WTC11 (cell line): ENCODE measurements at regions not wholly inside any gene's neighbourhood (a gene's known extent, or its start where the extent isn't known, plus 50 kb on each side); places are given as distances from the start of the nearest gene placed in this dataset.

ENCODE experiments used
- ATAC-seq: fragments of 200-7000 bp; cut with Tn5 transposase; 2 replicates; pipeline ENCODE4 v1.10.0; 2021; ENCODE audit warnings: mild to moderate bottlenecking, moderate library complexity
- CTCF ChIA-PET: fragments of 300-600 bp; sonication (Branson Sonifier 250); formaldehyde crosslinking; loops from one replicate; lab custom pipeline; 2021; ENCODE audit warnings: antibody characterized with exemption; lab: Charles Lee
- POLR2A ChIA-PET: fragments of 350-600 bp; sonication (Branson Sonifier 250); formaldehyde crosslinking; loops from one replicate; lab custom pipeline; 2021; ENCODE audit warnings: antibody characterized with exemption; lab: Charles Lee
- DNase-seq: peaks from one replicate; pipeline ENCODE4 v3.0.0; 2021; ENCODE audit warnings: low spot score
- H3K27ac Mint-ChIP-seq: 2 replicates; pipeline ENCODE4 v1.8.0; 2021; ENCODE audit warnings: mixed read lengths
- H3K27me3 Mint-ChIP-seq: 2 replicates; pipeline ENCODE4 v1.8.0; 2021; ENCODE audit warnings: low read depth, mild to moderate bottlenecking, moderate library complexity, mixed read lengths
- H3K36me3 Mint-ChIP-seq: 2 replicates; pipeline ENCODE4 v1.8.0; 2021; ENCODE audit warnings: mixed read lengths
- H3K4me1 Mint-ChIP-seq: 2 replicates; pipeline ENCODE4 v1.8.0; 2022; ENCODE audit warnings: mixed read lengths
- H3K4me3 Mint-ChIP-seq: 2 replicates; pipeline ENCODE4 v1.8.0; 2021; ENCODE audit warnings: mild to moderate bottlenecking, moderate library complexity, mixed read lengths
- H3K9me3 Mint-ChIP-seq: 2 replicates; pipeline ENCODE4 v1.8.0; 2021; ENCODE audit warnings: mixed read lengths
- ARID4B ChIP-seq: sonication (generic); formaldehyde crosslinking; IDR thresholded peaks from 2 replicates; pipeline ENCODE4 v1.8.0; 2023; ENCODE audit warnings: missing genetic modification reagents, mild to moderate bottlenecking, borderline replicate concordance
- ATF1 ChIP-seq: sonication (generic); formaldehyde crosslinking; IDR thresholded peaks from 2 replicates; pipeline ENCODE4 v1.8.1; 2023; ENCODE audit warnings: mild to moderate bottlenecking, moderate library complexity, missing genetic modification reagents
- CTCF ChIP-seq: fragments of 200-600 bp; IDR thresholded peaks from 2 replicates; pipeline ENCODE4 v1.8.0; 2022; ENCODE audit warnings: antibody characterized with exemption
- E2F5 ChIP-seq: sonication (generic); formaldehyde crosslinking; IDR thresholded peaks from 2 replicates; pipeline ENCODE4 v1.8.1; 2022; ENCODE audit warnings: mild to moderate bottlenecking, moderate library complexity, missing genetic modification reagents
- ETV6 ChIP-seq: sonication (generic); formaldehyde crosslinking; IDR thresholded peaks from 2 replicates; pipeline ENCODE4 v1.8.1; 2022; ENCODE audit warnings: mild to moderate bottlenecking, missing genetic modification reagents
- FOXJ3 ChIP-seq: sonication (generic); formaldehyde crosslinking; IDR thresholded peaks from 2 replicates; pipeline ENCODE4 v1.9.0; 2021; ENCODE audit warnings: missing genetic modification reagents, mild to moderate bottlenecking, borderline replicate concordance
- FOXK1 ChIP-seq: sonication (generic); formaldehyde crosslinking; IDR thresholded peaks from 2 replicates; pipeline ENCODE4 v1.8.0; 2022; ENCODE audit warnings: mild to moderate bottlenecking, moderate library complexity, missing genetic modification reagents
- FOXP4 ChIP-seq: sonication (generic); formaldehyde crosslinking; IDR thresholded peaks from 2 replicates; pipeline ENCODE4 v1.8.0; 2022; ENCODE audit warnings: mild to moderate bottlenecking, missing genetic modification reagents
- GABPB1 ChIP-seq: sonication (generic); formaldehyde crosslinking; IDR thresholded peaks from 2 replicates; pipeline ENCODE4 v1.8.1; 2023; ENCODE audit warnings: mild to moderate bottlenecking, missing genetic modification reagents
- JUN ChIP-seq: sonication (generic); formaldehyde crosslinking; IDR thresholded peaks from 2 replicates; pipeline ENCODE4 v1.8.0; 2023; ENCODE audit warnings: mild to moderate bottlenecking, missing genetic modification reagents
- MLX ChIP-seq: sonication (generic); formaldehyde crosslinking; IDR thresholded peaks from 2 replicates; pipeline ENCODE4 v1.8.1; 2023; ENCODE audit warnings: mild to moderate bottlenecking, missing genetic modification reagents, moderate library complexity
- OVOL2 ChIP-seq: fragments of 250-450 bp; sonication (Bioruptor Pico); IDR thresholded peaks from 2 replicates; pipeline ENCODE4 v1.9.0; 2021; ENCODE audit warnings: mild to moderate bottlenecking, borderline replicate concordance
- PREB ChIP-seq: sonication (generic); formaldehyde crosslinking; IDR thresholded peaks from 2 replicates; pipeline ENCODE4 v1.8.1; 2022; ENCODE audit warnings: mild to moderate bottlenecking, missing genetic modification reagents, moderate library complexity, borderline replicate concordance
- RELA ChIP-seq: sonication (generic); formaldehyde crosslinking; IDR thresholded peaks from 2 replicates; pipeline ENCODE4 v1.8.1; 2022; ENCODE audit warnings: missing genetic modification reagents, mild to moderate bottlenecking, borderline replicate concordance
- SMAD4 ChIP-seq: sonication (generic); formaldehyde crosslinking; IDR thresholded peaks from 2 replicates; pipeline ENCODE4 v1.8.0; 2022; ENCODE audit warnings: mild to moderate bottlenecking, missing genetic modification reagents
- SOX15 ChIP-seq: fragments of 250-450 bp; sonication (Bioruptor Pico); IDR thresholded peaks from 2 replicates; pipeline ENCODE4 v1.9.0; 2021; ENCODE audit warnings: mild to moderate bottlenecking
- STAT6 ChIP-seq: sonication (generic); formaldehyde crosslinking; conservative IDR thresholded peaks from 2 replicates; pipeline ENCODE4 v1.8.1; 2023; ENCODE audit warnings: mild to moderate bottlenecking, low read depth, missing genetic modification reagents, moderate library complexity
- ZNF219 ChIP-seq: sonication (generic); formaldehyde crosslinking; IDR thresholded peaks from 2 replicates; pipeline ENCODE4 v1.8.0; 2023; ENCODE audit warnings: missing genetic modification reagents, mild to moderate bottlenecking, borderline replicate concordance
- ZNF232 ChIP-seq: sonication (generic); formaldehyde crosslinking; IDR thresholded peaks from 2 replicates; pipeline ENCODE4 v1.8.0; 2022; ENCODE audit warnings: mild to moderate bottlenecking, missing genetic modification reagents
- ZNF396 ChIP-seq: fragments of 250-450 bp; sonication (Bioruptor Pico); IDR thresholded peaks from 2 replicates; pipeline ENCODE4 v1.8.0; 2021; ENCODE audit warnings: mild to moderate bottlenecking, moderate library complexity, borderline replicate concordance

GRCh38 chr13:85896516-85897450, 97.6 kb upstream of the SLITRK6 start:
- no peak overlapping the region for H3K27ac Mint-ChIP-seq
- TF ChIP-seq CTCF (0 out of 2 replicates have a peak, but pooled peaks have one; percentile 18), FOXP4 (CRISPR knock-in tag) (no peak)
- TF ChIP-seq, all 79 proteins: peak for 1
- Mint-ChIP-seq H3K4me1 (no peaks in the 10 kb centered on the region), H3K27me3 (no peaks in the 10 kb centered on the region), H3K9me3 (no peaks in the 10 kb centered on the region), H3K36me3 (no peaks in the 10 kb centered on the region), H3K4me3 (no peak overlapping the region)
- ChIA-PET POLR2A (no interaction called here), CTCF (interaction anchor here (1.2 kb wide), 1 partner anchor 32 kb away, joined by 3 read pairs; no protein-coding TSS in a partner anchor)
- ATAC-seq (peak; percentile 92), DNase-seq (no peak)

- TF ChIP-seq OVOL2 (CRISPR knock-in tag) (no peak), ZNF219 (no peak), ATF1 (CRISPR knock-in tag) (no peak), ARID4B (CRISPR knock-in tag) (no peak), E2F5 (CRISPR knock-in tag) (no peak), MLX (CRISPR knock-in tag) (no peak), PREB (CRISPR knock-in tag) (no peak), FOXJ3 (CRISPR knock-in tag) (no peak), STAT6 (no peak), SOX15 (CRISPR knock-in tag) (no peak), ZNF232 (CRISPR knock-in tag) (no peak), RELA (CRISPR knock-in tag) (no peak), ZNF396 (CRISPR knock-in tag) (no peak), FOXK1 (CRISPR knock-in tag) (no peak), ETV6 (no peak), SMAD4 (CRISPR knock-in tag) (no peak), GABPB1 (CRISPR knock-in tag) (no peak), JUN (CRISPR knock-in tag) (no peak)
- H3K36me3 Mint-ChIP-seq = no peaks in the 10 kb centered on the region
- POLR2A ChIA-PET = no interaction called here
- DNase-seq = no peak
- no peaks in the 10 kb centered on the region for H3K9me3 Mint-ChIP-seq
- no peak overlapping the region for H3K4me3 Mint-ChIP-seq
- H3K27me3 Mint-ChIP-seq = no peaks in the 10 kb centered on the region
- H3K4me1 Mint-ChIP-seq = no peaks in the 10 kb centered on the region
- CTCF ChIA-PET = no interaction called here
- no peak overlapping the region for H3K27ac Mint-ChIP-seq
- ATAC-seq = no peak
These were observed 88.2 kb upstream of the SLITRK6 start for GRCh38 chr13:85887406-85887805.
